Dermis microvascular lymphatic vessel endothelial cell (primary cell): ENCODE measurements at regions not wholly inside any gene's neighbourhood (a gene's known extent, or its start where the extent isn't known, plus 50 kb on each side); places are given as distances from the start of the nearest gene placed in this dataset.

ENCODE experiments used
- DNase-seq, 2 donors: peaks; one replicate each; pipeline versions ENCODE4 v3.0.0 to v3.0.0-alpha.2; 2010; ENCODE audit warnings: low read depth in 2 of 2

DNA sequence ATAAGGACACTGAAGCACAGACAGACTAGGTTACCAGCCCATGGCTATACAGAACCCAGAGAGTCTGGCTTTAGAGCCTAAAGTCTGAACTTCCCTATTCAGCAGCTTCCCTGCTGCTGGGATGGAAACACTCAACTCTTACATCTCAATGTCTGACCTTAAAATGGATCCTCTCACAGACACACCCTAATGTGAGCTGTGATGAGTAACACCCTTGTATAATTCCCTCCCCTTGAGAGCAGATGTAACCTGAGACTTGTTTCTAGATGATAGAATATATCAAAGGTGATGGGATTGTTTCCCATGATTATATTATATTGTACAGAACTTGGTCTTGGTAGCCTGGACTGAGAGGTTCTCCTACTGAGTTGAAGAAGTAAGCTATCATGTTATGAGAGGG is 577.1 kb upstream of the KLHL29 start:
- no peak for DNase-seq

DNA sequence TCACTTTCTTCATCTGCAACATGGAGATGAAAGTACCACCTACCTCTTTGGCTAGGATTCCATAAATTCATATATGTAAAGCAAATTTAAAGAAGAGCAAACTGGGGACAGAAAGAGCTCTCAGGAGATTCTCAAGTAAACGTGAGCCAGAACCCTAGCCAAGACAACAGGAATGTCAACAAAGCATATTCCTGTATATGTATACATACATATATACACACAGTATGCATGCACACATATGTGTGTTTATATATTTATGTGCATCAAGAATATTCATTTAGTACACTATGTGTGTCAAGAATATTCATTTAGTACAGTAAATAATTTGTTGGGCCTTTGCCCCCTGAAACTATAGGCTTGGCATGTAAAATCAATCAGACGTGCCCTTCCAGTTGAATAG is 574.4 kb upstream of the KLHL29 start:
- DNase-seq, result no peak

DNA sequence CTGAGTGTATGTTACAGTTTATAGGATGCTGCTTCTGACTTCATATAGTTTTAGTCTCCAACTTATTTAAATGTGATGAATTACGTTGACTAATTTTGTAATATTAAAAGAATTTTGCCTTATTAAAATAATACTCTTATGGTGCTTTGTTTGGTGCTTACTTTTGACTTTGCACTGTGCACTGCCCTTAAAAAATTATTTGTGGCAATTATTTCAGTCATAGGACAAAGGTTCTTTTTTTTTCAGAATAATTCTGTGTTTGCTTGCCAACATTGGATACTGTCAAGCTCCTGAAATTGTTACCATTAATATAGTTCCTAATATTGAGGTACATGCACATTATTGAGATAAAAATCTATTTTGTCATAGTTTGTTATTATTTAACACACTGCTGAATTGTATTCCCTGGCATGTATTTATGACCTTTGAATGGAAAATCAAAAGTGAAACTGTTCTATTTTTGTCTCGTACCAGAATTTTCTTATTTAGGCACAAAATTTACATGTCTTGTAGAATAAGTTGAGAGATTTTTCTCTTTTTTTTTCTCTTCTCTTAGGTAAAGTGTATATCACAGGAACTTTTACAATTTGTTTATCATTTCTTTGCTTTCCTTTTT is 572.8 kb upstream of the KLHL29 start:
- no peak for DNase-seq

DNA sequence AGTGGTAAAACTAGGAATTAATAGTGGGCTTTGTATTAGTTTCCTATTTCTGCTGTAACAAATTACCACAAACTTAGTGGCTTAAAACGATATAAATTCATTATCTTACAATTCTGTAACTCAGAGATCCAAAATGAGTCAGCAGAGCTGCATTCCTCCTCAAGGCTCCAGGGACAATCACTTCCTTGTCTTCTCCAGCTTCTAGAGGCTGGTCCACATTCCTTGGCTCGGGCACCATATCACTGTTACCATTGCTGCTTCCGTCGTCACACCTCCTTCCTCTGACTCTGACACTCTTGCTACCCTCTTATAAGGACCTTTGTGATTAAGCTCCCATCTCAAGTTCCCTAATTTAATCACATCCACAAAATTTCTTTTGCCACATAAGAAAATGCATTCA is 567.8 kb upstream of the KLHL29 start:
- DNase-seq, result no peak

DNA sequence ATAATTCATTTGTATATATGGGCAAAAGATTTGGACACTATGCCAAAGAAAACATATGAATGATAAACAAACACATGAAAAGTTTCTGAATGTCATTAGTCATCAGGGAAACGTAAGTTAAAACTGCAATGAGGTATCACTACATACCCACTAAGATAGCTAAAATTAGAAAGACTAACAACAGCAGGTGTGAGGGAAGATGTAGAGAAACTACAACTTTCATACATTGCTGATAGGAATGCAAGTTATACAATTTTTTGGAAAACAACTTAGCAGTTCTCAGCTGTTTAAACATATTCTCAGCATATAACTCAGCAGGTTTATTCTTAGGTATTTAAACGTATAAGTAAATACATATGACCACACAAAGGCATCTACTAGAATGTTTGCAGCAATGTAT is 563.5 kb upstream of the KLHL29 start:
- no peak for DNase-seq

DNA sequence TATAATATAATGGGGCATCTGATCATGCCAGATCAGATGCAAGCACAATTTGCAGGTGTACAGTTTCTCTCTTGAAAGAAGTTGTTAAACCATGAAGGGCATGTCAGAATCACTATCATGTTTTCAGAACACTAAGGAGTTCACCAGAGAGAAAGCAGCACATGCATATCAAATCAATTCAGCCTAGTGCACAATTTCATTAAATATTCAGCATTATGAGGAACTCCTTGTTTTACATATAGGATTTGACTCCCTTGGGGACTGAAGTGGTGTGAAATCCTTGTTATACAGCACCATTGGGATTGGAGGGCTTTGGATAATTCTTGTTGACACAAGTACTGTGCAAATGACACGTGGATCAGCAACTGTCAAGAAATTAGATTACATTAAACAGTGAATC is 562.1 kb upstream of the KLHL29 start:
- no peak for DNase-seq

DNA sequence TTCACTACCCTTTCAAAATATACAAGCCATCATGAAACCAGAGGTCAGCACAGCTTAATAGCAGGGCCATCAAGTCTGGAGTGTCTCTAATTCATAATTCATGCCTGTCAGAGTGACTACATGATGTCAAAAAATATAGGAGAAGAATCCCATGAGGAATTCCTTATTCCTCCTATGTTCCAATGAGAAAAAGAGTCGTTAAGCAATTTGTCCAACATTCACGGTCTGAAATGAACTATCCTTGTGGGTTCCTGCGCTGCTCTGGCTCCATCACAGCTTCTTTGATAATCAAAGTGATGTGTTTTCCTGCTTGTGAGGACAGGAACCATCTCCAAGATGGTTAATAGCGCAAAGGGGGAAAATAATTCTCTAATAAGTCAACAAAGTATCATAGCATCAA is 560.4 kb upstream of the KLHL29 start:
- no peak for DNase-seq

DNA sequence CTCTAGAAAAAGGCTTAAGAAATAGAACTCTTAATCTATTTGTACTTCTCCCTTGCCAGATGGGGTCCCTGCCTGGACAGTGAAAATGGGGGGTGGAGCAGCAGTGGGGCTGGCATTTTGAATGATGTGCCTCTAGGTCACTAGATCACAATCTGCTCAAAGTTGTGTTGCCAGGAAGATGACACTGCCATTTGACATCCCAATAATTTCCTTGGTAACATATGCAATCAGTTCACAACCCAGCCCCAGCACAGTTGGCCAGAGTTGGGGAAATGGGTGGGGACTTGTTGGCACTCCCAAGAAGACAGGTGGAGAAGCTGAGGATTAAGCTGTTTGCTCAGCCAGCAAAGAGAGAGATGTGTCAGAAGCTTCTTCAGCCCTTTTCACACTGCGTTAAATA is 558.3 kb upstream of the KLHL29 start:
- no peak for DNase-seq

DNA sequence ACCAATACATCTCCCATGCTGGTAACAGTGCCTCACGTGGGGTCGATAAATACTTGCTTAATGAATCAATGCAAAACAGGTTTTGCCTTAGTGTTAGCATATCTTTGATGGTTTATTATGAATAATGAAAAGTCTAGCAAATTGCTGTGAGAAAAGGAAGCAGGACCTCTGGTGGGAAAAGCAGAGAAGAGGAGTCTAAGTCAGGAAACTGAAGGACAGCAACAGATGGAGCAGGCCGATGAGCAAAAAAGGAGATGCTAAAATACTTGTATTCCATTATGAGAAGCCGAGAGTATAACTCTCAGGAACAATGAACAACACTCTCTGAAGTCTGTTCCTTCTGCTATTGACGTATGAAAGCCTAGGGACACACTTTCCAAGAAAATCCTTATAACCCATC is 555.2 kb upstream of the KLHL29 start:
- no peak for DNase-seq

DNA sequence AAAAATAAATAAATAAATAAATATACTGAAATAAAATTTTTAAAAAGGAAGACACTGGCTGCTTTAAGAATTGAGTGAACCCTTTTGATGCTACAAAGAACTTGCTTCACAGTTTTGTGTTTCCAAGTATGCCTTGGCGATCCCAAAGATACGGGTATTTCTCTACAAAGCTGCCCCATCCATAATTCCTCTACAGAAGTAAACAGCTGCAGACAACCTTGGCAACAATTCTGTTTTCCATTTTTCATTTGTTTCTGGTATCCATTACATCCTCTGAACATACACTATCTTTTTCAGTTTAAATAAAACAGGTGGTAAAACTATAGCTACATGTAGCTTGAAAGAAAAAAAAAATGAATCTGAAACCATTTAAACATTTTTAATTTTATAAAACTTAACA is 552.8 kb upstream of the KLHL29 start:
- no peak for DNase-seq

DNA sequence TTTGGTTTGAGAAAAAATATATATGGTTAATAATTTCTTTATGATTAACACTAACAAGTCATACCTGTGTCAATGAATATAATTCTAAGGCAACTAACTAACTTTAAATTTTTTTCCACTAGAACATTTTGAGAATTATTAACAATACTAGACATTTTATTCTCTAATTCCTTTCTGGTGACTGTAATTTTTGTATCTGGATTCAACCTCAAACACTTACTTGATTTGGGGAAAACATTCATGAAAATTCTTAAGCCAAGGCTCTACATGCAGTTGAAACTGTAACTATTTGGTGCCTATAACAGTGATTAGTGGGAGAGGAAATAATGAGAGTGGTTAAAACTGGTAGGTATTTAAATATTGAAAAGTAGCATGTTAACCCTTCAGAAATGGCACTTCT is 546.5 kb upstream of the KLHL29 start:
- DNase-seq, result no peak

DNA sequence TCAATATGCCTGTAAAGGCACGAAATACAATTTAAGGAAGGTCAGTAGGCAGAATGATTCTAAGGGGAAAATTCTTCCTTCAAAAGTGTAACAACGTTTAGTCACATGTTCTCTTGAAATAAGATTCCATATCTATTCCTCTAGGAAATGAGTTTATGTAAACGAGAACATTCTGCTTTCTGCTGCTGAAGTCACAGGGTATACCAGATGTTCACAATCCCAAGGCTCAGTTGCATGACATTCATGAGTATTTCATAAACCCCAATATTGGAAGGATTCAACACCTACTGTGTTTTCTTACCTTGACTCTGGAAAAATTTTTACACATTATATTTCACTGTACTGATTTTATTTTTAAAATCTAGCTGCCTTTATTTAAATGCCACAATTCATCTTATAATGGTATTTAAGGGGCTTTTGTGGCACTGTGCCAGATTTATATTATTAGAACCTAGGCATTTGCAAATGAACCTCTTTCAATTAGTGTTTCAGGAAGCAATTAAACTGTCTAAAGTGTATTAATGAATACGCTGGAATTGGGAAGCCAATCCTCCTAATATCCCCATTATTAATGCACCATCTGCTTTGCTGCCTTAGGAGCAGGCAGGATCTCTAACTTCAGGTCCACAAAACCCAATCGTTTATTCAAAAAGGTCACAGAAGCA is 542.6 kb upstream of the KLHL29 start:
- no peak for DNase-seq

DNA sequence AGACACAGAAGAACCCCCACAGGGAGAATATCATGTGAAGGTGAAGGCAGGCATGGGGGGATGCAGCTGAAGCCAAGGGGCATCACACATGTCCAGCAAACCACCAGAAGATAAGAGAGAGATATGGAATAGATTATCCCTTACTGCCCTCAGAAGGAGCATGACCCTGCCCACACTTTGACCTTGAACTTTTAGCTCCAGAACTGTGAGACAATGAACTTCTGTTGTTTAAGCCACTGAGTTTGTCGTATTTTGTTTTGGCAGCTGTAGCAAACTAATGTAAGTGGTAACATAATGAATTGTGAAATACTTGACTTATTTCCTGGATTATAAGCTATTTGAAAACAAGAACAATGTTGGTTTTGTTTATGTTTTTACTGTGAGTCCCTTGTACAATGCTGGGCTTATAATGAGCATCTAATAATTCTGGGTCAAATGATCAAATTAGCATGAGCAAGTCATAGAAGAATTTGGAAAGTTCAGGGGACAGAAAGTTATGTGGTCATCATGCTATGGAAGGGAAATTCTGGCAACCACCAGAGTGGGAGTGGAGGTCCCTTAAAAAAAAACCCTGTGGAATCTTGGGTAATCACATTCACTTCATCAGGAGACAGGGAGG is 541.0 kb upstream of the KLHL29 start:
- no peak for DNase-seq

DNA sequence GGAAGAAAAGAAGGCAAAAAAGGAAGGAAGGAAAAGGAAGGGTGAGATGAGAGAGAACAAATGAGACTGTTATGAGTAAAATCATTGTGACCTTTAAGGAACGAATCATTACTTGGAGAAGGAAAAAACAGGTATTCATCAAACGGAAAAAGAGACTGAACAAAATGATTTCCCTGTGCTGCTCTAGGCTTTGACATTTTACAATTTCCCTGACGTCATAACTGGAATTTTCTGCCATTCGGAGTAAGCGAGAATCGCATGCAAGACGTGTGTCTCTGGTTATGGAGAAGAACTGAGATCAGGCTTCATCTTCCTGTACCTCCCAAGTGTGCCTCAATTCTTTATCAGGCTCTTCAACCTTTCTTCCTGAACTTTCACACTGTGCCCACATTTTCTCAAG is 534.7 kb upstream of the KLHL29 start:
- DNase-seq, result no peak

DNA sequence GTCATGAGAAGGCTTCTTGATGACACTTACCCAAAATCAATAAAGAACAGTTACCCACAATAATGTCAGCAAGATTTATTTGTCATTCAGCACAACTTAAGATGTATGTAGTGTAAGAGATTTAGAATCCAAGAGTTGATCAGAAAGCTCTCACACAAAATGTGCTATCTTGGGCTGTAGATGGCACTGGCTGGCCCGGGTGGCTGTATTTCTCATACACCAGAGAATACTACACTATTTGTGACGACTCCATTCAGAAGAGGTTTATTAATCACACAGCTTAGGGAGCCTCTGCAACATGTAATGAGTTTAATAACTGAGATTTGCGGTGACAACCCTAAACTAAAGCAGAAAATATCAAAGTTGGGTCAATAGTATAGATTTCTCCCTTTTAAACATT is 530.4 kb upstream of the KLHL29 start:
- DNase-seq, result no peak

DNA sequence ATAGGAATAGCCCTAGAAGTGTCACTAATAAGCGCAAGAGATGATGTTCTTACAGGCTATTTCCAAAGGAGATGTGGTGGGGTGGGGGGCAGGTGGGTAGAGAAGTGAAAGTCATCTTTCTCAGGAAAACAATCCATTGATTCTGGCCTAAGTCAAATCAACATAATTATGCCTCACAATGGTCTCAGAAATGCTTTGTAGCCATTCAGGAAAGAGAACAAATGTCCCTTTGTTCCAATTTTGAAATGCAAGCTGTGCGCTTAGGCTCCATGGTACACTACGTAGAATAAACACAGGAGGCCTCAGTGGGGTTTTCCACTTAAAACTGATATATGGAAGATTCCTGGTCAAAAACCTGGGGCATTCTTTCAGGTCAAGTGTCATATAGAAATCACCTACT is 529.9 kb upstream of the KLHL29 start:
- DNase-seq, result no peak

DNA sequence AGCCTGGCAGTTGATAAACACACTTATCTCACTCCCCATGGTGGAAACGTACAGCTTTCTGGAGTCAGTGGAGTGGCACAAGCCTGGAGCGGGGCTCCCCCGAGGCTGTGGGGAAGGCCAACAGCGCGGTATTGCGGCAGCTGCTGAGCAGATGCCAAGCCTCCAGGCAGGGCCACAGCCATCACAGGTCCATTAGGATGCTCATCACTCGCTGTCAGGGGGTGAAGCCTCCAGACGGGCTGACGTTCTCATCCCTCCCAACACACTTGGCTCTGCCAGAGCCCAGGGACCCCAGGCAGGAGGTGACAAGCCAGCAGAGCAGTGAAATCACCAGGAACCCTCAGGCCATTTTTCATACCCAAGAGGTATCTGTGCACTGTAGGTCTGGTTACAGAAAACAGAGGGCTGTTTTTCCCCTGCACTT is 529.2 kb upstream of the KLHL29 start:
- no peak for DNase-seq

DNA sequence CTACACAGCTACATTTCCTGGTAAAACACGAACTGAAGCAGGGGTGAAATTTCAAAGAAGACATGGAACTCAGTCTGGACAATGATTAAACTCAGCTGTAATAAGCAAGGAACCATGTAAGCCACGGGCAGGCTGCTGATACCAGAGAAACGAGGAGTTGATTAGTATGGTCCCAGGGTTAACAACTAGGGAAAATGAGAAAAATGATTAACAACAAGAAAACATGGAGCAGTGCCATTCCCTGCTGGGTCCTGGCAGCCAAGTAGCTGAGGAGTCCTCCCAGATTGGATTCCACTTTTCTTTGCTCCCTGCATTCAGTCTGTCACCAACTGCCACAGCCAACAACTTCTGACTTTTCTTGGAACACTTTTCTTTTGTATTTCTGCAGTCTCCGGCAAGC is 517.0 kb upstream of the KLHL29 start:
- no peak for DNase-seq

DNA sequence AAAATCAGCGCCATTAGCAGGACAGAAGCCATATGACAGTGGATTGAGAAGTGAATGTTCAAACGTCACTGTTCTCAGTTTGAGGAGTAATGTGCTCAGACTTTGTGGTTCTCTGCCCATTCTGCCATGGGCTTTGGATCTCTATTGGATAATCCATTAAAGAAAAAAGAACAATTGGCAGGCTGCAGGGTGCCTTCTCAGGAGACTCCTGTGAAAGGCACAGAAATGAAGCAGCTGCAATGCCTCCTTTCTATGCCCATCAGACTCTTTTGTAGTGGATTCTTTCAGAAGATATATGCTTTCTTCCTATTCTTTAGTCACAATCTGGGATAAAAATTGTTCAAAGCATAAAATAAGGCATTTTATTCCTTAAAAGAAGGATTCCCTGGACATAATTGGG is 506.9 kb upstream of the KLHL29 start:
- no peak for DNase-seq

DNA sequence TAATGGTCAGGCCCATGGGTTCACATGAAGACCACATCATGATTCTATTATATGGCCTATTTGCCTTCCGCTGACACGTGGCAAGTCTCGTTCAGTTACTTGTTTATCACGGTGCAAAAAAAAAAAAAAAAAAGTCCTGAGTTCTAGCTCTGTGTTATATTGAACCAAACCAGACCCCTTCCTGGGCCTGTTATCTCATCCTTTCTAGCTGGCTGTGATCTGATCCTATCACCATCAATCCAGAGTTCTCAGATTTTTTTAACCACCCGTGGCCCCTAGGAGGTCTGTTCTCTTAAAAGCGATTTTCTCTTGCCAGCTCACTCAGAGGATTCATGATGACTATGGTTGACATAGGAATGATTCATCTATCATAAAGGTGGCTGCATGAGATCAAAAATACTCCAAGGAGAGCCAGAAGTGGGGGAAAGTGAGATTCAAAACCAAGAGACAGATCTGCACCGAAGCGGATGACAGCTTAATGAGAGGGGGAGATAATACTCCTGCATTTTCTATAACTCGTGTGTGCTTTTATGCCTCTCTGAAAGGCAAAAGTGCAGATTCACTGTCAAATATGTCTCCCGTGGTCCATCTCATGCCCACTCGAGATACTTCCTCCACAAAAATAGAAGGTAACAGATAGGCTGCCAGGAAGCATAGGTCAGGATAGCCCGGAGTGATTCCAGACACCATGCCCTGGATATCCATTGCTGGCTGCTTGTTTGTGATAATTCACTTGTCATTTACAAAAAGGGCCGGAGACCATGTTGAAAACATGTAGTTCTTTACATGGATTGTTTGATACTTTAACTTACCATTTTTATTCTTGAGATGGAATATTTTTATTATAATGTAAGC is 505.7 kb upstream of the KLHL29 start:
- no peak for DNase-seq

DNA sequence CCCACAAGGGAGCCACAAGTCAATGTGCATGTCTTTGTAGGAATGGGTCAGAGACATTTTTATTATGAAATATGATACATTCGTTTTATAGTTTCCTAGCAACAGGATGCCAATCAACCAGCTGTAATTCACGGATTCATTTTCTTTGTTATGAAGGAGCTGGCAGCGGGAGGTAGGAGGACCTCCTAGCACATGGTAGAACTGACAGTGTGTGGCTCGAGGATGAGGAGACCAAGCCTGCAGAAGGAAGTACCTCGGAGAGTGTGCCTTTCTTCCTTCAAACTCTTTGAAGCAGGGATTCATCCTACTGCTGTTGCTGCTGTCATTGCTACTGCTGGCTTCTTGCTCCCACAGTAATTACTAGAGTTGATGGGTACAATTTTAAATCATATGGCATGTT is 504.8 kb upstream of the KLHL29 start:
- no peak for DNase-seq

DNA sequence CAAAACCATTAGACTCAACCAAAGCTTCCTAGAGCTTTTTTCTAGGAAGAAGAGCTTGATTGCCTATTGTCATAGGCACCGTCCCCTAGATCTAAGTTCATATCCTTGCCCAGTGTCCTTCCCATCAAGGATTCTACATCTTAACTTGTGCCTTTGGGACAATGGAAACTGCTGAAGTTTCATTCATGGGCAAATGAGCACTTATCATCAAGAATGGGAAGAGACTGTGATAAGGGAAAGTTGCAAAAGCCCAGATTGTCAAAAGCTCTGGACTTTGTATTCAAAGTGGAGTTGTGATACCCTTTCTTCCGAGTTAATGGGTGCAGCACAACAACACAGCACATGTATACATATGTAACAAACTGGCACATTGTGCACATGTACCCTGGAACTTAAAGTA is 503.0 kb upstream of the KLHL29 start:
- DNase-seq, result no peak

DNA sequence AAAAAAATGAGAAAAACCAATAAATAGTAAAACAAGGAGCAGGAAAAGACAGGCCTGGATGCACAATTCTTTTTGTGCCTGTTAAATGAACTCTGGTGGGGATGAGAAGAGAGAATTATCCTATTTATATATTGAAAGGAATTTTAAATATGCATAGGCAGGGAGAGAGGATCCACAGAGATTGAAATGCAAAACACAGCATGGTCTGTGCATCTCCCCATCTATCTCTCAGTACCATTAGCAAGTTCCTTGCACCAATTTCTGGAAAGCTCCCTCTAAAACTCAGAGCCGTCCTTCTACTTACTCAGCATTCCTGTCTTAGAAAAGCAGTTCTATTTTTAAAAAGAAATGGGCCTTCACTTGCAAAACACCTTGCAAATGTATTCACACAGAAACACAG is 502.3 kb upstream of the KLHL29 start:
- no peak for DNase-seq
